Bronchial epithelial cell (primary cell): ENCODE measurements at regions not wholly inside any gene's neighbourhood (a gene's known extent, or its start where the extent isn't known, plus 50 kb on each side); places are given as distances from the start of the nearest gene placed in this dataset.

Source experiments
- DNase-seq: peaks from one replicate; pipeline ENCODE4 v3.0.0-alpha.2; 2010; ENCODE audit warnings: low read depth
- FAIRE-seq: peaks from 2 replicates; lab custom pipeline; 2011; peaks lifted over from hg19 to GRCh38; lab: Jason Lieb, UNC
- H3K27me3 ChIP-seq: 2 replicates; pipeline ENCODE4 v1.5.1; 2011; ENCODE audit warnings: low read length; ENCODE audit not compliant: control insufficient read depth, insufficient read depth
- H3K36me3 ChIP-seq: 2 replicates; pipeline ENCODE4 v1.5.1; 2011; ENCODE audit warnings: low read length; ENCODE audit not compliant: control insufficient read depth, insufficient read depth
- H3K4me3 ChIP-seq: 2 replicates; pipeline ENCODE4 v1.5.1; 2011; ENCODE audit warnings: mild to moderate bottlenecking, low read depth, low read length, control low read depth
- CTCF ChIP-seq: IDR thresholded peaks from 2 replicates; pipeline ENCODE4 v1.5.1; 2011; ENCODE audit warnings: mild to moderate bottlenecking, moderate library complexity, low read length, control low read depth, inconsistent platforms; ENCODE audit not compliant: insufficient read depth, severe bottlenecking

- no peaks in the 10 kb centered on the region for H3K36me3 ChIP-seq
- no peak for TF ChIP-seq CTCF
- FAIRE-seq (no peak), DNase-seq (no peak)
- no peak overlapping the region for H3K4me3 ChIP-seq
- no peaks in the 10 kb centered on the region for H3K27me3 ChIP-seq
These were observed 100.7 kb upstream of the PODXL start for GRCh38 chr7:131656980-131657723.

DNA sequence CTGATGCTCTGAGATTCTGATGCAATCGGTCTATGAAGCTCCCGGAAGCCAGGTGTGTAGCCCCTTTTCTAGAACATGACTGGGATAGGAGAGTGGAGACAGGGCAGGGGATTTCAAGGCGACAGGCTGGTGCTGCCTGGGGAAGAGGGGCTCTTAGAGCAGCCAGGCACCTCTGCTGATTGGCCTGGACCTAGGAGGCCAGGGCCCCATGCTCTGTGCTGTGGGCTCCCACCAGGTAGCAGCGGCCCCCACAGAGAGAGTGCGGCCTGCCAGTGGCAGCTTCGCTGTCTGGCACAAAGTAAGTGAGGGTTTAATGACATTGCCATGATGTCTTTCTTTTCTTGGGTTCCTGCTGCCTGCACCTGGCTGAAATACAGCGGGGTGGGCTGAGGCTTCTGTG is 99.4 kb upstream of the PODXL start:
- TF ChIP-seq CTCF: no peak
- Histone ChIP-seq H3K27me3 (no peaks in the 10 kb centered on the region), H3K36me3 (no peaks in the 10 kb centered on the region), H3K4me3 (no peak overlapping the region)
- FAIRE-seq: no peak
- no peak for DNase-seq

DNA sequence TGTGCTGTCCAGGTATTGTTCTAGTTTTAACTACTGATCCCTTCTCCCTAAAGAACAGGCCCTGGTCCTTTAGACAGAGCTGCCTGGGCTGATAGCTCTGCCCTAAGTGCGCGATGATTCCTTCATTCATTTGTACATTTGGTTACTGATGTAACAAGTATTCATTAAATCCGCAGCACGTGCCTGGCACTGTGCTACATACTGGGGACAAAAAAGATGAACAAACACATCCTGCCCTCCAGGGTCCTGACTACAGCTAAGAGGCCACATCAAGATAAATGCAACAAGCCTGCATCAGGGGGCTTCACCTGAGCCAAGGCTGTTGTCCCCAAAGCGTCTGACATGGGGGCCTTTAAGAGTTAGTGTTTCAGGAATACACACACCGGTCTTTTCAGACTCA is 99.0 kb upstream of the PODXL start:
- Histone ChIP-seq H3K27me3 (no peaks in the 10 kb centered on the region), H3K4me3 (no peak overlapping the region), H3K36me3 (no peaks in the 10 kb centered on the region)
- no peak for DNase-seq
- no peak for FAIRE-seq
- no peak for TF ChIP-seq CTCF

- Histone ChIP-seq H3K36me3 (no peaks in the 10 kb centered on the region), H3K27me3 (no peaks in the 10 kb centered on the region), H3K4me3 (no peak overlapping the region)
- DNase-seq: peak; percentile 42
- peak; percentile 98 for TF ChIP-seq CTCF
- FAIRE-seq: no peak
These were observed 98.4 kb upstream of the PODXL start for GRCh38 chr7:131654668-131655326.

- no peak for TF ChIP-seq CTCF
- no peaks in the 10 kb centered on the region for H3K27me3 ChIP-seq
- H3K4me3 ChIP-seq: no peak overlapping the region
- FAIRE-seq (no peak), DNase-seq (no peak)
- no peaks in the 10 kb centered on the region for H3K36me3 ChIP-seq
These were observed 97.8 kb upstream of the PODXL start for GRCh38 chr7:131654249-131654558.
